Activated T-cell treated with anti-CD3 and anti-CD28 coated beads, Interleukin-2, amount 50 U/mL, for 72 hours (primary cell): ENCODE measurements at regions not wholly inside any gene's neighbourhood (a gene's known extent, or its start where the extent isn't known, plus 50 kb on each side); places are given as distances from the start of the nearest gene placed in this dataset.

ENCODE experiments used
- ATAC-seq, 2 donors: fragments of 150-1000 bp; cut with Tn5 transposase; replicated peaks in 1 of 2; 2 replicates each; pipeline ENCODE4 v1.10.0; 2021; ENCODE audit warnings: moderate library complexity in 2 of 2, mild to moderate bottlenecking in 1 of 2
- DNase-seq, 2 donors: peaks; one replicate each; pipeline ENCODE4 v3.0.0; 2021 to 2022; ENCODE audit warnings: mixed read lengths in 1 of 2
- H3K27ac Mint-ChIP-seq: one replicate; pipeline ENCODE4 v1.8.0; 2022; ENCODE audit warnings: mild to moderate bottlenecking, moderate library complexity, mixed read lengths
- H3K27me3 Mint-ChIP-seq: one replicate; pipeline ENCODE4 v1.8.0; 2022; ENCODE audit warnings: low read depth, mixed read lengths
- H3K36me3 Mint-ChIP-seq, 2 donors: one replicate each; pipeline ENCODE4 v1.8.0; 2022; ENCODE audit warnings: mixed read lengths in 2 of 2, mild to moderate bottlenecking in 1 of 2; ENCODE audit not compliant: insufficient read depth in 2 of 2
- H3K4me1 Mint-ChIP-seq: one replicate; pipeline ENCODE4 v1.8.0; 2022; ENCODE audit warnings: low read depth, mixed read lengths
- H3K4me3 Mint-ChIP-seq, 2 donors: one replicate each; pipeline ENCODE4 v1.8.0; 2022; ENCODE audit warnings: mild to moderate bottlenecking in 2 of 2, mixed read lengths in 2 of 2, moderate library complexity in 2 of 2
- H3K9me3 Mint-ChIP-seq, 2 donors: one replicate each; pipeline ENCODE4 v1.8.0; 2022; ENCODE audit warnings: mixed read lengths in 2 of 2

DNA sequence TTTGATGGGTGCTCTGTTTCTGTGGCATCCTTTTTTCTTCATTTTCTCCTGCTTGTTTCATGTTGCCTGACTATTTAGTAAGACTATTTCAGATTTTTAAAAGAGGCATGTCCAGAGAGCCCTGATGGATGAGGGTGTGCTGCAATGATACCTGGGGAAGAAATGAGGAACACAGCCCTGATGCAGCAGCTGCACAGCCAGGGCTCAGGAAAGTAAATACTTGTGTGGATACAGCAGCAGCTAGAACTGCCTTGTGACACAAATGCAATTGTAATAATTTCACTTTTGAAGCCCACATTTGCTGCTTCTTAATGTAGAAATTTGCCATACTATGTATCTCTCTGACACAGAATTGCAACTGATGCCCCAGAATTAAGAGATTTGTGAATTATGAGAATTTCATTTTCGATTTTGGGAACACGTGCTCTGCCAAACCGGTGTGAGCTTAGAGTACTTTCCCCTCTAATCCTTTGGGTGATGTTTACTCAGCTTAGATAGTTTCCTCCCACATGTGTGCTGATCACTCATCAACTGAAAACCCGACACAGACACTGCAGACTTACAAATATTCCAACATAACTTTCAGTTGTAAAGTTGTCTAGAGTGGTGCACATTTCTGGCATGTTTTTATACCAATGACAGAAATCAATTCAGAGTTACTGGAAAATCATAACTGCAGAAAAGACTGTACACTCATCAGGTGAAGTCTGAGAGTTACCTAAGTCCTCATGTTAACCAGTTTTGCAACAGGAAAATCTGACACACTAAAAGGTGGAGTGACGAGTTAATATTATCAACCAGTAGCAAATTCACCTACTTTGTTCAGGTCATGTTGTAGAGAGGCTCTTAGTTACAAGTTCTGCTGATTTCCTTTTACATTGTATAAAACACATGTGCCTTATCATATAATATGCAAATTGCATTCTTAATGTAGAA lies 383.4 kb downstream of the CBLN2 start:
- Mint-ChIP-seq H3K27ac (no peak overlapping the region), H3K4me3 (no peak overlapping the region), H3K9me3 (peaks cover 0 to 3% of the 10 kb centered on the region in 2 donors), H3K36me3 (no peaks in the 10 kb centered on the region), H3K4me1 (no peaks in the 10 kb centered on the region), H3K27me3 (no peaks in the 10 kb centered on the region)
- DNase-seq (no peak), ATAC-seq (no peak)

DNA sequence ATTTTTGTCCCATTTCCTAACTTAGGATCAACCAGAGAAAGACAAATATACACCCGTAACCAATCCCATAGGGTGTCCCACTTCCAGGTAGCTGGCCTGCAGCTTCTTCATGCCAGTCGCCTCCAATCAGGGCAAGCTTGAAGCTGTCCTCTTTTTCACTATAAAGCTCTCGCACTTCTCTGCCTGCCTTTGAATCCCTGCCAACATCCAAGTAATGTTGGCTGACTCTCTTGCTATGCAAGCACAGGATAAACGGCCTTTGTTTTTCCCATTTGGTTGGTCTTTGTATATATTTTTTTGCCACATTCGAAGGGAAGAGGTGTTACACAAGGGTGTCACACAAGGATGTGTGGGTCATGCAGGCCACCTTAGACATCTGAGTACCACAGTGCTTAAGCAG lies 388.8 kb downstream of the CBLN2 start:
- Mint-ChIP-seq H3K4me3 (no peak overlapping the region), H3K4me1 (no peaks in the 10 kb centered on the region), H3K27ac (no peak overlapping the region), H3K36me3 (no peaks in the 10 kb centered on the region), H3K9me3 (peaks cover 0 to 10% of the 10 kb centered on the region in 2 donors), H3K27me3 (no peaks in the 10 kb centered on the region)
- no peak for DNase-seq
- no peak for ATAC-seq

DNA sequence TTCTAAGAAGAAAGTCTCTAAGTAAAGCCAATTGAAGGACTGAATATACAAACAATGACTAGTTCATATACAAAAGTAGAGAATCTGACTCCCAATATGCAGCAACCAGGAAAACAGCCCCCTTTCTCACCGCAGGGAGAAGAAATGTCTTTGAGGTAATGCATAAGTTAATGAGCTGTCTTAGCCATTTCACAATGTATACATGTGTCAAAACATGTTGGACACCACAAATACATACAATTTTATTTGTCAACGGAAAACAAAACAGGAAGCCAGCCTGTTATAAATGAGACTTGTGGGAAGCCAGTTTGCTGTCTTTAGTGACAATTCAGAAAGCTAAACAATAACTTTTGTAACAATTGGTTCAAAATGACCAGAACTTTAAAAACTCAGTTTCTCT lies 389.2 kb downstream of the CBLN2 start:
- H3K4me3 Mint-ChIP-seq: no peak overlapping the region
- no peak for ATAC-seq
- H3K4me1 Mint-ChIP-seq: no peaks in the 10 kb centered on the region
- no peak for DNase-seq
- H3K27me3 Mint-ChIP-seq: no peaks in the 10 kb centered on the region
- peaks cover 0 to 10% of the 10 kb centered on the region in 2 donors for H3K9me3 Mint-ChIP-seq
- no peak overlapping the region for H3K27ac Mint-ChIP-seq
- no peaks in the 10 kb centered on the region for H3K36me3 Mint-ChIP-seq

DNA sequence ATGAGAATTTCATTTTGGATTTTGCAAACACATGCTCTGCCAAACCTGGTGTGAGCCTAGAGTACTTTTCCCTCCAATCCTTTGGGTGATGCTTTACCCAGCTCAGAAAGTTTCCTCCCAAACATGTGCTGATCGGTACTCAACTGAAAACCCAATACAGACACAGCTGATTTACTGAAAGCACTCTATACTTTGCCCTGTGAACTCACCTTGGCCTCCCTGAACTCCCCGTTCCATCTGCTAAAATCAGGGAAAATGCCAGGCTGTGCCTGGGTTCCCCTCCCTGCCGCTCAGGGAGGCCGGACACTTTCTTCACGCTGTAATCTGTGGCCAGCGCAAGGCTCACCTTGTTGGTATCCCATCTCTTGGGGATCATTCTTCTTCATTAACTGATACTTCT lies 391.2 kb downstream of the CBLN2 start:
- Mint-ChIP-seq H3K9me3 (peaks cover 0 to 8% of the 10 kb centered on the region in 2 donors), H3K27me3 (no peaks in the 10 kb centered on the region), H3K27ac (no peak overlapping the region), H3K4me3 (no peak overlapping the region), H3K36me3 (no peaks in the 10 kb centered on the region), H3K4me1 (no peaks in the 10 kb centered on the region)
- DNase-seq (no peak), ATAC-seq (no peak)

DNA sequence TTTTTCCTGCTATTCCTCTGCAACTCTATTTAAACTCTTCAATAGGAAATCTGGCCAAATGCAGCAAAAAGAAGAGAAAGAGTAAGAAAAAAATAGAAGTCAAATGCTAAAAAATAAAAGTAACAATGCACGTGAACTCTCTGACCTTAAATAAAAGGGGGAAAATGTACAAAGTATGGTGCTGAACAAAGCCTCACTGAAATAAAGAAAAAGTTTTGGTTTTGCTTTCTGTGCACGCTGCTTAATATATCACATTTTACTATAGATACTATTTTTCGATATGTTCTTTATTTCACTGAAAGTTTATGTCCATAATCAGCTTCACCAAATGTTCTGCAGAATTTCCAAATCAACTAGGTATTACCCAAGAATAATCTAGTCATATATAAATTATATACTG lies 396.3 kb downstream of the CBLN2 start:
- DNase-seq (no peak), ATAC-seq (no peak)
- H3K4me1 Mint-ChIP-seq: no peaks in the 10 kb centered on the region
- no peak overlapping the region for H3K4me3 Mint-ChIP-seq
- no peak overlapping the region for H3K27ac Mint-ChIP-seq
- H3K36me3 Mint-ChIP-seq: no peaks in the 10 kb centered on the region
- no peaks in the 10 kb centered on the region for H3K27me3 Mint-ChIP-seq
- H3K9me3 Mint-ChIP-seq: no peaks in the 10 kb centered on the region

DNA sequence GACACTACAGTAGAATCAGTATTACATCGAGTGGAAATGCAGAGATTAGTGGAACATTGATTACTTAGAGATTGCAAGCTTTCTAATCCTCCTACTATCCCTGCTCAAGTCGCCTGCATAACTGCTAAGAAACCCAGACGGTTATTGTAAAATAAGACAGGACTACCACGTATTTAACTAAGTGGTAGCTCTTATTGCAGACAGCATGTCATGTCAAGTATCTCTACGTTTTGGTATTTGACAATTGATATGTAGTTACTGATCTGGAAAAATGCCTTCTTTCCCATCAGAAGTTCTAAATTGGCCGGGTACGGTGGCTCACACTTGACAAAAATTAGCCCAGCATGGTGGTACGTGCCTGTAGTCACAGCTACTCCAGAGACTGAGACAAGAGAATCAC lies 404.1 kb downstream of the CBLN2 start:
- Mint-ChIP-seq H3K4me3 (no peak overlapping the region), H3K9me3 (peaks cover 3 to 4% of the 10 kb centered on the region in 2 donors), H3K27me3 (no peaks in the 10 kb centered on the region), H3K4me1 (no peaks in the 10 kb centered on the region), H3K27ac (no peak overlapping the region), H3K36me3 (no peaks in the 10 kb centered on the region)
- DNase-seq (no peak), ATAC-seq (no peak)

DNA sequence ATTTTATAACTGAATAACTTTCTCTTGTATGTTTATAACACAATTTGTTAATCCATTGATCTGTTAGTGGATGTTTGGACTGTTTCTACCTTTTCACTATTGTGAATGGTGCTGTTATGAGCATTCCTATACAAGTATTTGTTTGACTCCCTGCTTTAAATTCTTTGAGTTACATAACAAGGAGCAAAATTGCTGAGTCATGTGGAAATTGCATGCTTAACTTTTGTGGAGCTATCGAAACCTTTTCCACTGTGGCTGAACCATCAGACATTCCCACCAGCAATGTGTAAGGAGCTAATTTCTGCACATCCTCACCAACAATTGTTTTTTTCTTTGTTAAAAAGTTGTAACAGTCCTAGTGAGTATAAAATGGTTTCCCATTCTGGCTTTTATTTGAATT lies 415.5 kb downstream of the CBLN2 start:
- ATAC-seq (no peak), DNase-seq (no peak)
- H3K27me3 Mint-ChIP-seq: no peaks in the 10 kb centered on the region
- peaks cover 0 to 1% of the 10 kb centered on the region in 2 donors for H3K9me3 Mint-ChIP-seq
- H3K27ac Mint-ChIP-seq: no peak overlapping the region
- no peaks in the 10 kb centered on the region for H3K36me3 Mint-ChIP-seq
- H3K4me1 Mint-ChIP-seq: no peaks in the 10 kb centered on the region
- H3K4me3 Mint-ChIP-seq: no peak overlapping the region

DNA sequence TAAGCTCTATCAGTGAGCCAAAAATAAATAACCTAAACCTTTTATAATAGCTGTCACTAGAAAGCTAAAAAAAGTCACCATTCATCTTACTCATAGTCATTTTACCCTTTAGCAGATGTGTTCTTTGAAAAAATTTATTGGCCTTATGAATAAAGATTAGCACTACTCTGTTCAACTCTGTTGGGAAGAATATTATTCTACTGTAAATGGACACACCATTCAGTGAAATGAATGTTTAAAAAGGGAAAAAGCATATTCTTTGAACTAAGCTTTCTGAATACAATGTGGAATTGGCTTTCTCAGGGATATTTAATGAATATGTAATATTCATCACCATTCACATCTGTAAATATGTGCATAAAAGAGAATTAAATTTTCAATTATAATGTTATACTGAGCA lies 422.0 kb downstream of the CBLN2 start:
- Mint-ChIP-seq H3K9me3 (peaks cover 0 to 6% of the 10 kb centered on the region in 2 donors), H3K27me3 (no peaks in the 10 kb centered on the region), H3K4me1 (no peaks in the 10 kb centered on the region), H3K4me3 (no peak overlapping the region), H3K27ac (no peak overlapping the region), H3K36me3 (no peaks in the 10 kb centered on the region)
- ATAC-seq (no peak), DNase-seq (no peak)

DNA sequence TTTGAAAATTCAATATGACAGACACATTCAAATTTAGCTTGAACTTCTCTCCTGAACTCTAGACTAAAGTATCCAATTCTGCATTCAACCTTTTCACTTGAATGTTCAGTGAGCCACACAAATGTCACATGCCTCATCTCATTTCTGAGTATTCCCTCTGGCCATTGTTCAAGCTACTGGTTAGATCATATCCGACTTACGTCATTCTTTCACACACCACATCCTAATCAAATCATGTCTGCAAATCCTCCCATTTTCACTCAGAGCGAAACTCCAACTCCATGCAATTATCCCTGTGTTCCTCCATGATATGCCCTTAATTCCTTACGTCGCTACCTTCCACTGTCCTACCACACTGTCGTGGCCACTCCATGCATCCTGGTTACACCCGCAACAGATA lies 425.1 kb downstream of the CBLN2 start:
- no peak overlapping the region for H3K27ac Mint-ChIP-seq
- no peaks in the 10 kb centered on the region for H3K36me3 Mint-ChIP-seq
- no peaks in the 10 kb centered on the region for H3K27me3 Mint-ChIP-seq
- H3K4me3 Mint-ChIP-seq: no peak overlapping the region
- no peak for ATAC-seq
- no peaks in the 10 kb centered on the region for H3K4me1 Mint-ChIP-seq
- DNase-seq: no peak
- peaks cover 0 to 6% of the 10 kb centered on the region in 2 donors for H3K9me3 Mint-ChIP-seq

DNA sequence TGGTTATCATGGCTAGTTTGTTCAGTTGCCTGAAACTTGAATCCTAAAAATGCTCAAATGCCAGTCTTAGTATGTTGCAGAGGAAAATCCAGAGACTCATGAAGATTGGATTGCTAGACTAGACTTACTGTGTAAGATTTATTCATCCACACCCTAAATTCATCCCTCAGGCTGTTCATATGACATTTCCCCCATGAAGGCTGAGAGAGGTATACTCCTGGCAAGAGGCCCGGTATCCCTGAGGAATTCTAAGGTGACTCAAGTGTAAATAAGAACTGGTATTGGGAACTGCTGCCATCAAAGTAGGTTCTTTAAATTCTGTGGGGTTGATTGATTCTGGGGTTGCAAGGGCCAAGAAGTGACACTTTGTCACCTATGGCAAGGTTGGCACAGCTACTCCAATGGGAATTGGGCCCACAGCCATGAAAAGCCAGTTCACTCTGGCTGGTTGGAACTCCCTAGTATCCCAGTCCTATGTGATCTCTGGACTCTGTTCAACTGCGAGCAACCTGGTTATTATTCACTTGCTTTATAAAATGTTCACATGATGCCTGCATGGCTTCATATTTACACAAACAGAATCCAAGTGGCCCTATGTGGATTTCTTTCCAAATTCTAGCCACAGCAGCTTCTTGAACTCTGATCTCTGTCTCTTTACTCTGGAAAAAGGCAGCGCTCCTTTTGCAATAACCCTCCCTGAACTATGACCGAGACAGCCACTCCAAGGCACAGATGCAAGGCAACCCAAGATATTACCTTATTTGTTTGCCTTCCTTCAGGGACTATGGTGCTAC lies 429.1 kb downstream of the CBLN2 start:
- Mint-ChIP-seq H3K4me3 (no peak overlapping the region), H3K36me3 (no peaks in the 10 kb centered on the region), H3K27ac (no peak overlapping the region), H3K4me1 (no peaks in the 10 kb centered on the region), H3K27me3 (no peaks in the 10 kb centered on the region), H3K9me3 (peaks cover 2 to 7% of the 10 kb centered on the region in 2 donors)
- ATAC-seq (no peak), DNase-seq (no peak)

DNA sequence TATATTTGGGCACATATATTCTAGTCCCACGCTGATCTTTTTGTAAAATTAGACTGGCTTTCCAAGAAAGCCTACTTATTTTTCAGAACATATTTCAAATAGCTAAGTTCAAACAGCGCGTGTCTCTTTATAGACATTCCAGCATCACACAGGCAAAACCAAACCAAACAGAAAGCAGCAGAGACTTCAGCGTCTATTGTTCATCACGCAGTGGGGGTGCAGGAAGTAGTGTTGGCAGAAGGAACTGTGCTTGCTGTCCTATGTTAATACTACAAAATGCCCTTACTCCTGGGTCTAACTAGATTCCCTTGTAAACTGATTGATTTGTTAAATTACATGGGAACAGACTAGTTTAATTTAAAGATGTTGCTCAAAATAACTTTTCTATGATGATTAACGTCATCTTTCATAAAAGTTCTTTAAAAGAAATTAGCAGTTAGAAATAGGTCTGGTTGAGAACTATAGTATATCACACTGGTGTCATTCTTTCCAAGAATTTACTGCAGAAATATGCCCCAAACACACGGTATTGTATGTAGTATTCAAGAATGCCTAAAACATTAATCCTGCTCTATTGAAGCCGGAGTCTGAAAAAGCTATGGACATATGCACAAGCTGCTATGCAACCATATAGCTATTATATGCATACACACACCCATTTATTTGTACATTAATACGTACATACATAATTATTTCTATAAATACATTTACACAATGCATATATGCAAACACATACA lies 436.3 kb downstream of the CBLN2 start:
- H3K36me3 Mint-ChIP-seq: no peaks in the 10 kb centered on the region

DNA sequence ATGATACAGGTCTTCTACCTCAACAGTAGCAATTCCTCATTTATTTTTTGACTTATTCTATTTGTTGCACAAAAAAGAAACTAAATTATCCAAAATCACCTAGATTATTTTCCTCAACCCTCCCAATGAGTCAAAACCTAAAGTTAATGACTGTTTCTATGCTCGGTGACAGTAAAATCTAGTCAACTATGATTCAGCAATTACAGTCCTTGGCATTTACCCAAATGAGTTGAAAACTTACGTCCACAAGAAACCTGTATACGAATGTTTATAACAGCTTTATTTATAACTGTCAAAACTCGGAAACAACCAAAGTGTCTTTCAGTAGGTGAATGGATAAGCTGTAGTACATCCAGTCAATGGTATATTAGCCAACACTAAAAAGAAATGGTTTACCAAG lies 439.3 kb downstream of the CBLN2 start:
- Mint-ChIP-seq H3K9me3 (no peaks in the 10 kb centered on the region), H3K4me3 (no peak overlapping the region), H3K4me1 (no peaks in the 10 kb centered on the region), H3K36me3 (no peaks in the 10 kb centered on the region), H3K27ac (no peak overlapping the region), H3K27me3 (no peaks in the 10 kb centered on the region)
- no peak for DNase-seq
- ATAC-seq: no peak

More for the DNA sequence above, 436.3 kb downstream of the CBLN2 start:
- DNase-seq (no peak), ATAC-seq (no peak)
- H3K27me3 Mint-ChIP-seq: no peaks in the 10 kb centered on the region
- no peak overlapping the region for H3K27ac Mint-ChIP-seq
- H3K9me3 Mint-ChIP-seq: peaks cover 0 to 1% of the 10 kb centered on the region in 2 donors
- H3K4me1 Mint-ChIP-seq: no peaks in the 10 kb centered on the region
- H3K4me3 Mint-ChIP-seq: no peak overlapping the region

DNA sequence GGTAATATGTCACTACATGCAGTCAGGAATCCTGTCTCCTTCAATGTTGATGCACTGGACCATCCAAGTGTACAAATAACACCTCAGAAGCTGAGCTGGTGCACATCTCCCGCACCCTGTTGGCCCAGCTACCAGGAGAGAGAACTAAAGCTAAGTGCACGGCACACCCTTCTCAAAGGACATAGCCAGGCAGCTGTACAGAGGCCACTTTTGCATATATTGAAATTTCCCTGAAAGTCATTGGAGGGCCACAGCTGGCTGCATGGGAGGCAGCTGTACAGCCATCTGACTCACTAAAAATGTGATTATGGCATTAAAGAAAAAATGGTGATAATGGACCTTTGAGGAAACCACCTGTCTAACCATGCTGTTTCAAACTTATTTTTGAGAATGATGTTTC lies 441.7 kb downstream of the CBLN2 start:
- Mint-ChIP-seq H3K27me3 (no peaks in the 10 kb centered on the region), H3K27ac (no peak overlapping the region)

More for the DNA sequence above, 441.7 kb downstream of the CBLN2 start:
- no peak for ATAC-seq
- Mint-ChIP-seq H3K4me1 (no peaks in the 10 kb centered on the region), H3K36me3 (no peaks in the 10 kb centered on the region), H3K9me3 (no peaks in the 10 kb centered on the region), H3K4me3 (no peak overlapping the region)
- DNase-seq: no peak
